RWPE2 (cell line): ENCODE measurements at regions not wholly inside any gene's neighbourhood (a gene's known extent, or its start where the extent isn't known, plus 50 kb on each side); places are given as distances from the start of the nearest gene placed in this dataset.

Experiments used
- ATAC-seq: fragments of 200-7000 bp; cut with Tn5 transposase; 3 replicates; pipeline ENCODE4 v1.9.1; 2021; ENCODE audit warnings: low read depth
- DNase-seq: peaks from one replicate; pipeline ENCODE4 v3.0.0-alpha.2; 2020; ENCODE audit warnings: low spot score
- H3K27ac ChIP-seq: fragments of 450-650 bp; 2 replicates; pipeline ENCODE4 v1.5.1; 2017; ENCODE audit warnings: mild to moderate bottlenecking; ENCODE audit not compliant: poor library complexity, severe bottlenecking
- H3K27me3 ChIP-seq: fragments of 250-450 bp; sonication (Bioruptor Pico); 2 replicates; pipeline ENCODE4 v1.5.1; 2021; ENCODE audit warnings: mild to moderate bottlenecking, moderate library complexity; ENCODE audit not compliant: insufficient read depth, poor library complexity, severe bottlenecking
- H3K36me3 ChIP-seq: fragments of 250-450 bp; sonication (Bioruptor Pico); 2 replicates; pipeline ENCODE4 v1.5.1; 2020; ENCODE audit warnings: low read depth, mild to moderate bottlenecking, moderate library complexity
- H3K4me1 ChIP-seq: fragments of 250-450 bp; sonication (Bioruptor Pico); 2 replicates; pipeline ENCODE4 v1.5.1; 2021; ENCODE audit warnings: mild to moderate bottlenecking, moderate library complexity; ENCODE audit not compliant: insufficient read depth, poor library complexity, severe bottlenecking
- H3K4me3 ChIP-seq: fragments of 250-450 bp; sonication (Bioruptor Pico); 2 replicates; pipeline ENCODE4 v1.5.1; 2021; ENCODE audit warnings: mild to moderate bottlenecking, moderate library complexity; ENCODE audit not compliant: severe bottlenecking
- H3K9me3 ChIP-seq: fragments of 250-450 bp; sonication (Bioruptor Pico); 2 replicates; pipeline ENCODE4 v1.5.1; 2021; ENCODE audit warnings: mild to moderate bottlenecking, moderate library complexity; ENCODE audit not compliant: severe bottlenecking
- CTCF ChIP-seq: fragments of 450-650 bp; IDR thresholded peaks from one replicate; pipeline ENCODE4 v1.5.1; 2017; ENCODE audit warnings: mild to moderate bottlenecking, moderate library complexity; ENCODE audit not compliant: poor library complexity, severe bottlenecking

- no peaks in the 10 kb centered on the region for H3K4me1 ChIP-seq
- TF ChIP-seq CTCF = no peak
- H3K27ac ChIP-seq = no peak overlapping the region
- H3K4me3 ChIP-seq = no peak overlapping the region
- H3K9me3 ChIP-seq = no peaks in the 10 kb centered on the region
- H3K36me3 ChIP-seq = no peaks in the 10 kb centered on the region
- no peak for DNase-seq
- ATAC-seq = no peak
- H3K27me3 ChIP-seq = no peaks in the 10 kb centered on the region
Measured at GRCh38 chr11:24068197-24068596, 428.7 kb upstream of the LUZP2 start.

GRCh38 chr11:24070435-24070834, 426.4 kb upstream of the LUZP2 start:
- Histone ChIP-seq H3K9me3 (no peaks in the 10 kb centered on the region), H3K27me3 (no peaks in the 10 kb centered on the region), H3K36me3 (no peaks in the 10 kb centered on the region), H3K27ac (no peak overlapping the region), H3K4me3 (no peak overlapping the region), H3K4me1 (no peaks in the 10 kb centered on the region)
- no peak for TF ChIP-seq CTCF
- ATAC-seq = no peak
- DNase-seq = no peak

- ATAC-seq (no peak), DNase-seq (no peak)
- Histone ChIP-seq H3K27me3 (no peaks in the 10 kb centered on the region), H3K27ac (no peak overlapping the region), H3K4me1 (no peaks in the 10 kb centered on the region), H3K9me3 (no peaks in the 10 kb centered on the region), H3K36me3 (no peaks in the 10 kb centered on the region), H3K4me3 (no peak overlapping the region)
- TF ChIP-seq CTCF = no peak
Measured at GRCh38 chr11:24078018-24078417, 418.8 kb upstream of the LUZP2 start.

- H3K36me3 ChIP-seq = no peaks in the 10 kb centered on the region
- H3K9me3 ChIP-seq = no peaks in the 10 kb centered on the region
- no peaks in the 10 kb centered on the region for H3K27me3 ChIP-seq
- no peak overlapping the region for H3K4me3 ChIP-seq
- TF ChIP-seq CTCF = no peak
- no peak for DNase-seq
- ATAC-seq = no peak
- H3K4me1 ChIP-seq = no peaks in the 10 kb centered on the region
- no peak overlapping the region for H3K27ac ChIP-seq
Measured at GRCh38 chr11:24082241-24082640, 414.6 kb upstream of the LUZP2 start.

- Histone ChIP-seq H3K27ac (no peak overlapping the region), H3K4me1 (no peaks in the 10 kb centered on the region), H3K4me3 (no peak overlapping the region), H3K27me3 (no peaks in the 10 kb centered on the region), H3K9me3 (no peaks in the 10 kb centered on the region), H3K36me3 (no peaks in the 10 kb centered on the region)
- TF ChIP-seq CTCF = no peak
- DNase-seq (no peak), ATAC-seq (no peak)
Measured at GRCh38 chr11:24082860-24083259, 414.0 kb upstream of the LUZP2 start.
